SK-N-SH (cell line): ENCODE measurements at regions not wholly inside any gene's neighbourhood (a gene's known extent, or its start where the extent isn't known, plus 50 kb on each side); places are given as distances from the start of the nearest gene placed in this dataset.

Experiments used
- CTCF ChIA-PET: fragments of 300-600, 350-600 bp; formaldehyde crosslinking; extraction: SDS; loops from one replicate; lab custom pipeline; 2021; lab: Yijun Ruan, JAX
- POLR2A ChIA-PET: fragments of 350-600 bp; sonication (Branson Sonifier 250); formaldehyde crosslinking; extraction: SDS; loops from one replicate; lab custom pipeline; 2020; ENCODE audit warnings: antibody characterized with exemption, inconsistent platforms; lab: Yijun Ruan, JAX
- DNase-seq: peaks from one replicate; pipeline ENCODE4 v3.0.0; 2012
- H2AFZ ChIP-seq: fragments of 200-600 bp; sonication (generic); 2 replicates; pipeline ENCODE4 v1.8.1; 2016; ENCODE audit warnings: antibody characterized with exemption, mild to moderate bottlenecking, low read depth
- H3F3A ChIP-seq: fragments of 200-600 bp; sonication (generic); replicated peaks from 2 replicates; pipeline ENCODE3; 2016; ENCODE audit warnings: antibody characterized with exemption, mild to moderate bottlenecking; ENCODE audit not compliant: insufficient read depth
- H3K27ac ChIP-seq, 2 experiments: fragments of 200-500 bp in 1 of 2; fragments of 200-600 bp in 1 of 2; sonication (Bioruptor generic) in 1 of 2; sonication (generic), shearing (Covaris generic) in 1 of 2; 2 replicates each; pipeline versions ENCODE4 v1.5.1 to v1.6.1; 2014 to 2016; ENCODE audit warnings: low read depth in 2 of 2, inconsistent platforms in 1 of 2, low read length in 1 of 2, mild to moderate bottlenecking in 1 of 2, mixed read lengths in 1 of 2
- H3K27me3 ChIP-seq: fragments of 200-600 bp; sonication (generic), shearing (Covaris generic); 2 replicates; pipeline ENCODE4 v1.6.1; 2016; ENCODE audit warnings: mixed run types; ENCODE audit not compliant: insufficient read depth
- H3K36me3 ChIP-seq, 2 experiments: fragments of 200-500 bp in 1 of 2; fragments of 200-600 bp in 1 of 2; sonication (Bioruptor generic) in 1 of 2; sonication (generic) in 1 of 2; replicated peaks in 1 of 2; 2 replicates each; pipeline versions ENCODE3 to v1.5.1; 2014 to 2016; ENCODE audit warnings: low read length in 1 of 2, mild to moderate bottlenecking in 1 of 2; ENCODE audit not compliant: insufficient read depth in 2 of 2, control insufficient read depth in 1 of 2
- H3K4me1 ChIP-seq, 2 experiments: fragments of 200-500 bp in 1 of 2; fragments of 200-600 bp in 1 of 2; sonication (Bioruptor generic) in 1 of 2; sonication (generic), shearing (Covaris generic) in 1 of 2; 2 replicates each; pipeline versions ENCODE4 v1.5.1 to v1.6.1; 2014 to 2016; ENCODE audit warnings: low read depth in 1 of 2, low read length in 1 of 2, mixed run types in 1 of 2; ENCODE audit not compliant: insufficient read depth in 2 of 2, control insufficient read depth in 1 of 2
- H3K4me2 ChIP-seq: fragments of 200-600 bp; sonication (generic), shearing (Covaris generic); 2 replicates; pipeline ENCODE4 v1.6.1; 2017; ENCODE audit warnings: mixed run types
- H3K4me3 ChIP-seq, 2 experiments: fragments of 200-500 bp in 1 of 2; fragments of 200-600 bp in 1 of 2; sonication (Bioruptor generic) in 1 of 2; sonication (generic), shearing (Covaris generic) in 1 of 2; 2 replicates each; pipeline versions ENCODE4 v1.5.1 to v1.8.1; 2014 to 2016; ENCODE audit warnings: low read depth in 2 of 2, inconsistent platforms in 1 of 2, low read length in 1 of 2, mild to moderate bottlenecking in 1 of 2, mixed read lengths in 1 of 2, moderate library complexity in 1 of 2
- H3K79me2 ChIP-seq: fragments of 200-600 bp; sonication (generic); 2 replicates; pipeline ENCODE4 v1.8.1; 2017; ENCODE audit warnings: mild to moderate bottlenecking; ENCODE audit not compliant: insufficient read depth
- H3K9ac ChIP-seq: fragments of 200-600 bp; sonication (generic); 2 replicates; pipeline ENCODE4 v1.6.1; 2017; ENCODE audit warnings: mixed run types
- H3K9me2 ChIP-seq: fragments of 200-600 bp; sonication (generic); 2 replicates; pipeline ENCODE4 v1.6.1; 2017; ENCODE audit warnings: mixed run types
- H3K9me3 ChIP-seq: fragments of 200-600 bp; sonication (generic); 2 replicates; pipeline ENCODE4 v1.6.1; 2017; ENCODE audit warnings: mixed run types, mild to moderate bottlenecking, moderate library complexity
- H4K20me1 ChIP-seq: fragments of 200-600 bp; sonication (generic); 2 replicates; pipeline ENCODE4 v1.6.1; 2017; ENCODE audit warnings: mild to moderate bottlenecking, mixed run types; ENCODE audit not compliant: insufficient read depth
- ELF1 ChIP-seq: IDR thresholded peaks from 2 replicates; pipeline ENCODE4 v1.4.0; 2012
- EZH2phosphoT487 ChIP-seq: fragments of 200-600 bp; sonication (generic); IDR thresholded peaks from 2 replicates; pipeline ENCODE4 v1.6.1; 2017; ENCODE audit warnings: low read depth, mixed run types, mild to moderate bottlenecking, antibody characterized with exemption, moderate library complexity, borderline replicate concordance
- FOSL2 ChIP-seq: IDR thresholded peaks from 2 replicates; pipeline ENCODE4 v1.4.0; 2012; ENCODE audit warnings: low read depth, mild to moderate bottlenecking, moderate library complexity, borderline replicate concordance
- FOXJ3 ChIP-seq: sonication (generic); formaldehyde crosslinking; IDR thresholded peaks from 2 replicates; pipeline ENCODE4 v1.5.1; 2020; ENCODE audit warnings: mild to moderate bottlenecking, missing genetic modification reagents
- FOXM1 ChIP-seq: IDR thresholded peaks from 2 replicates; pipeline ENCODE4 v1.4.0; 2012; ENCODE audit warnings: low read depth, mild to moderate bottlenecking
- GABPA ChIP-seq: IDR thresholded peaks from 2 replicates; pipeline ENCODE4 v1.4.0; 2012; ENCODE audit warnings: low read depth, mild to moderate bottlenecking
- GATA2 ChIP-seq: sonication (generic); formaldehyde crosslinking; IDR thresholded peaks from 2 replicates; pipeline ENCODE4 v1.5.0; 2020; ENCODE audit warnings: mild to moderate bottlenecking, missing genetic modification reagents
- MXI1 ChIP-seq: IDR thresholded peaks from 2 replicates; pipeline ENCODE4 v1.6.1; 2012; ENCODE audit warnings: mild to moderate bottlenecking, low read depth, low read length, improper control_type of control experiment
- NFIC ChIP-seq: IDR thresholded peaks from 2 replicates; pipeline ENCODE4 v1.4.0; 2012; ENCODE audit warnings: borderline replicate concordance
- NRF1 ChIP-seq: IDR thresholded peaks from 2 replicates; pipeline ENCODE4 v1.6.1; 2012; ENCODE audit warnings: low read depth, mild to moderate bottlenecking, low read length
- POLR2AphosphoS5 ChIP-seq: IDR thresholded peaks from 2 replicates; pipeline ENCODE4 v1.6.1; 2012; ENCODE audit warnings: low read depth, low read length
- RFX5 ChIP-seq: IDR thresholded peaks from 2 replicates; pipeline ENCODE4 v1.6.1; 2012; ENCODE audit warnings: mild to moderate bottlenecking, improper control_type of control experiment, low read length
- SIN3A ChIP-seq: IDR thresholded peaks from 2 replicates; pipeline ENCODE4 v1.6.1; 2012; ENCODE audit warnings: low read depth, mild to moderate bottlenecking, low read length, moderate library complexity, borderline replicate concordance
- TAF1 ChIP-seq: IDR thresholded peaks from 2 replicates; pipeline ENCODE4 v1.6.1; 2012; ENCODE audit warnings: low read depth, mild to moderate bottlenecking, low read length, moderate library complexity, borderline replicate concordance
- TCF12 ChIP-seq: IDR thresholded peaks from 2 replicates; pipeline ENCODE4 v1.4.0; 2012
- YY1 ChIP-seq: IDR thresholded peaks from 2 replicates; pipeline ENCODE4 v1.4.0; 2012; ENCODE audit warnings: low read depth, mild to moderate bottlenecking
- WGBS: methylation state at CpG from one replicate; pipeline ENCODE4 v1.1.6; 2017; ENCODE audit warnings: low lambda C conversion rate; 5-methylcytosine and 5-hydroxymethylcytosine counted together
- TF ChIP-seq, protein P1 (sequence below): fragments of 150-350 bp; IDR thresholded peaks from 2 replicates; pipeline ENCODE4 v1.6.1; 2017; ENCODE audit warnings: antibody characterized with exemption, low read length, low read depth, borderline replicate concordance
- TF ChIP-seq, protein P2 (sequence below): IDR thresholded peaks from 2 replicates; pipeline ENCODE4 v1.4.0; 2012; ENCODE audit warnings: low read depth, borderline replicate concordance
- TF ChIP-seq, protein P3 (sequence below): IDR thresholded peaks from 2 replicates; pipeline ENCODE4 v1.4.0; 2012; ENCODE audit warnings: low read depth, borderline replicate concordance
- TF ChIP-seq, protein P4 (sequence below): IDR thresholded peaks from 2 replicates; pipeline ENCODE4 v1.6.1; 2012; ENCODE audit warnings: mild to moderate bottlenecking, low read depth, low read length, moderate library complexity
- TF ChIP-seq, protein P5 (sequence below): IDR thresholded peaks from 2 replicates; pipeline ENCODE4 v1.4.0; 2012; ENCODE audit warnings: low read depth

DNA sequence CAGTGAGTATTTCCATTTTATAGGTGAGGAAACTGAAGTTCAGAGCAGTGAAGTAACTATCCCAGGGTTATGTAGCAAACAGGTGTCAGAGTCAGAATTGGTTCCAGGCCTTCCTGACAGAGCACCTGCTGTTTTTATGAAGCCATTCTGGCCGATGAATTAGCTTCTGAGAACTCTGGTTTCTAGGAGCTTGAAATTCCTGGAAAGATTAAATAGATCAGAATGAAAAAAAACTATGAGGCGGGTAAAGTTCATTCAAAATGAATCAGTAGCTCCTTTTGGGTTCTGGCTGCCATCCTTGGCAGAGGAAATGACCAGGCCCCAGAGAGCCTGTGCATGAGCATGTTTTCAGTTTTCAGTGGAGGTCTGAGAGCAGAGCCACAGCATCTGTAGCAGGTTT, 59.3 kb upstream of the CFAP161 start:
- WGBS: 19% methylated on average over 2 of the region's 2 CpGs
- H3K9ac ChIP-seq: no peak overlapping the region
- H3K4me2 ChIP-seq: no peak overlapping the region
- no peaks in the 10 kb centered on the region for H3K9me3 ChIP-seq
- no peaks in the 10 kb centered on the region for H3K79me2 ChIP-seq
- no peaks in the 10 kb centered on the region for H3K36me3 ChIP-seq
- H4K20me1 ChIP-seq: no peaks in the 10 kb centered on the region
- H3K9me2 ChIP-seq: no peaks in the 10 kb centered on the region
- no peak for DNase-seq
- H3K4me1 ChIP-seq: no peaks in the 10 kb centered on the region
- H3K27ac ChIP-seq: no peak overlapping the region
- H3K27me3 ChIP-seq: no peaks in the 10 kb centered on the region
- no peak for TF ChIP-seq RFX5
- TF ChIP-seq FOSL2: no peak
- TF ChIP-seq, protein P1, sequence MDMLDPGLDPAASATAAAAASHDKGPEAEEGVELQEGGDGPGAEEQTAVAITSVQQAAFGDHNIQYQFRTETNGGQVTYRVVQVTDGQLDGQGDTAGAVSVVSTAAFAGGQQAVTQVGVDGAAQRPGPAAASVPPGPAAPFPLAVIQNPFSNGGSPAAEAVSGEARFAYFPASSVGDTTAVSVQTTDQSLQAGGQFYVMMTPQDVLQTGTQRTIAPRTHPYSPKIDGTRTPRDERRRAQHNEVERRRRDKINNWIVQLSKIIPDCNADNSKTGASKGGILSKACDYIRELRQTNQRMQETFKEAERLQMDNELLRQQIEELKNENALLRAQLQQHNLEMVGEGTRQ: no peak
- TF ChIP-seq TAF1: no peak
- no peak for TF ChIP-seq POLR2AphosphoS5
- no peak for TF ChIP-seq NFIC
- no peak for TF ChIP-seq YY1
- TF ChIP-seq FOXJ3 (CRISPR knock-in tag): no peak
- no peak for TF ChIP-seq NRF1
- no peak for TF ChIP-seq ELF1
- TF ChIP-seq, protein P2, sequence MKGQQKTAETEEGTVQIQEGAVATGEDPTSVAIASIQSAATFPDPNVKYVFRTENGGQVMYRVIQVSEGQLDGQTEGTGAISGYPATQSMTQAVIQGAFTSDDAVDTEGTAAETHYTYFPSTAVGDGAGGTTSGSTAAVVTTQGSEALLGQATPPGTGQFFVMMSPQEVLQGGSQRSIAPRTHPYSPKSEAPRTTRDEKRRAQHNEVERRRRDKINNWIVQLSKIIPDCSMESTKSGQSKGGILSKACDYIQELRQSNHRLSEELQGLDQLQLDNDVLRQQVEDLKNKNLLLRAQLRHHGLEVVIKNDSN: no peak
- TF ChIP-seq, protein P3, sequence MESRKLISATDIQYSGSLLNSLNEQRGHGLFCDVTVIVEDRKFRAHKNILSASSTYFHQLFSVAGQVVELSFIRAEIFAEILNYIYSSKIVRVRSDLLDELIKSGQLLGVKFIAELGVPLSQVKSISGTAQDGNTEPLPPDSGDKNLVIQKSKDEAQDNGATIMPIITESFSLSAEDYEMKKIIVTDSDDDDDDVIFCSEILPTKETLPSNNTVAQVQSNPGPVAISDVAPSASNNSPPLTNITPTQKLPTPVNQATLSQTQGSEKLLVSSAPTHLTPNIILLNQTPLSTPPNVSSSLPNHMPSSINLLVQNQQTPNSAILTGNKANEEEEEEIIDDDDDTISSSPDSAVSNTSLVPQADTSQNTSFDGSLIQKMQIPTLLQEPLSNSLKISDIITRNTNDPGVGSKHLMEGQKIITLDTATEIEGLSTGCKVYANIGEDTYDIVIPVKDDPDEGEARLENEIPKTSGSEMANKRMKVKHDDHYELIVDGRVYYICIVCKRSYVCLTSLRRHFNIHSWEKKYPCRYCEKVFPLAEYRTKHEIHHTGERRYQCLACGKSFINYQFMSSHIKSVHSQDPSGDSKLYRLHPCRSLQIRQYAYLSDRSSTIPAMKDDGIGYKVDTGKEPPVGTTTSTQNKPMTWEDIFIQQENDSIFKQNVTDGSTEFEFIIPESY: no peak
- no peaks in the 10 kb centered on the region for H3F3A ChIP-seq
- POLR2A ChIA-PET: no interaction called here
- no peak overlapping the region for H3K4me3 ChIP-seq
- CTCF ChIA-PET: interaction anchor here (1.2 to 1.7 kb wide), 2 partner anchors 81 to 192 kb away, joined by 3 to 7 read pairs; no protein-coding TSS in a partner anchor
- no peak overlapping the region for H2AFZ ChIP-seq

DNA sequence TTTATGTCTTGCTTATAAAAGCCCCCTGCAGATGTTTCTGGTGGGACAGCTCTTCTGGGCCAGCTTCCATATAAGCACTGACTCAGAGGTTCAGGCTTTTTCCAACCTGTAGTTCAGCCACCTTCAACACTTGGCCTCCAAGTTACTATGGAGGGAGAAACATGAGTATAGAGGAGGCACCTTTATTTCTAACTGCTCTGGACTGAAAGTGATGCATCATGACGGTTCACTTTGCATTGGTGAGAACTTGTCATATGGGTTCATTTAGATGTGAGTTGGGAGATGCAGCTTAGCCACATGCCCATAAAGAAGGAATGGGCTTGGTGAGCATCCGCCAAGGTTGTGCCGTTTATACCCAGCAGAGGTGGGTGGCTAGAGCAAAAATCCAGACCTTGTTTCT, 58.8 kb upstream of the CFAP161 start:
- 59% methylated on average over 3 of the region's 3 CpGs for WGBS
- H3K4me1 ChIP-seq: no peaks in the 10 kb centered on the region
- no peaks in the 10 kb centered on the region for H3F3A ChIP-seq

More for the DNA sequence above, 58.8 kb upstream of the CFAP161 start:
- Histone ChIP-seq H3K27ac (no peak overlapping the region), H3K79me2 (no peaks in the 10 kb centered on the region), H3K4me3 (no peak overlapping the region), H3K4me2 (no peak overlapping the region)
- TF ChIP-seq, protein P4, sequence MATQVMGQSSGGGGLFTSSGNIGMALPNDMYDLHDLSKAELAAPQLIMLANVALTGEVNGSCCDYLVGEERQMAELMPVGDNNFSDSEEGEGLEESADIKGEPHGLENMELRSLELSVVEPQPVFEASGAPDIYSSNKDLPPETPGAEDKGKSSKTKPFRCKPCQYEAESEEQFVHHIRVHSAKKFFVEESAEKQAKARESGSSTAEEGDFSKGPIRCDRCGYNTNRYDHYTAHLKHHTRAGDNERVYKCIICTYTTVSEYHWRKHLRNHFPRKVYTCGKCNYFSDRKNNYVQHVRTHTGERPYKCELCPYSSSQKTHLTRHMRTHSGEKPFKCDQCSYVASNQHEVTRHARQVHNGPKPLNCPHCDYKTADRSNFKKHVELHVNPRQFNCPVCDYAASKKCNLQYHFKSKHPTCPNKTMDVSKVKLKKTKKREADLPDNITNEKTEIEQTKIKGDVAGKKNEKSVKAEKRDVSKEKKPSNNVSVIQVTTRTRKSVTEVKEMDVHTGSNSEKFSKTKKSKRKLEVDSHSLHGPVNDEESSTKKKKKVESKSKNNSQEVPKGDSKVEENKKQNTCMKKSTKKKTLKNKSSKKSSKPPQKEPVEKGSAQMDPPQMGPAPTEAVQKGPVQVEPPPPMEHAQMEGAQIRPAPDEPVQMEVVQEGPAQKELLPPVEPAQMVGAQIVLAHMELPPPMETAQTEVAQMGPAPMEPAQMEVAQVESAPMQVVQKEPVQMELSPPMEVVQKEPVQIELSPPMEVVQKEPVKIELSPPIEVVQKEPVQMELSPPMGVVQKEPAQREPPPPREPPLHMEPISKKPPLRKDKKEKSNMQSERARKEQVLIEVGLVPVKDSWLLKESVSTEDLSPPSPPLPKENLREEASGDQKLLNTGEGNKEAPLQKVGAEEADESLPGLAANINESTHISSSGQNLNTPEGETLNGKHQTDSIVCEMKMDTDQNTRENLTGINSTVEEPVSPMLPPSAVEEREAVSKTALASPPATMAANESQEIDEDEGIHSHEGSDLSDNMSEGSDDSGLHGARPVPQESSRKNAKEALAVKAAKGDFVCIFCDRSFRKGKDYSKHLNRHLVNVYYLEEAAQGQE: no peak
- TF ChIP-seq, protein P2: no peak
- TF ChIP-seq MXI1 (no peak), FOXJ3 (CRISPR knock-in tag) (no peak), TCF12 (no peak), EZH2phosphoT487 (no peak), GABPA (no peak), NFIC (no peak), SIN3A (no peak), POLR2AphosphoS5 (no peak), FOSL2 (no peak), FOXM1 (no peak), GATA2 (CRISPR knock-in tag) (no peak)
- TF ChIP-seq, protein P5, sequence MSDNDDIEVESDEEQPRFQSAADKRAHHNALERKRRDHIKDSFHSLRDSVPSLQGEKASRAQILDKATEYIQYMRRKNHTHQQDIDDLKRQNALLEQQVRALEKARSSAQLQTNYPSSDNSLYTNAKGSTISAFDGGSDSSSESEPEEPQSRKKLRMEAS: no peak
- TF ChIP-seq, all 33 proteins: peak for 0
- Histone ChIP-seq H3K9me2 (no peaks in the 10 kb centered on the region), H3K9ac (no peak overlapping the region), H2AFZ (no peak overlapping the region), H3K36me3 (no peaks in the 10 kb centered on the region), H3K27me3 (no peaks in the 10 kb centered on the region), H4K20me1 (no peaks in the 10 kb centered on the region), H3K9me3 (no peaks in the 10 kb centered on the region)
- DNase-seq: no peak
- ChIA-PET POLR2A (no interaction called here), CTCF (interaction anchor here (1.6 to 1.7 kb wide), 2 partner anchors 10 to 191 kb away, joined by 4 to 7 read pairs; no protein-coding TSS in a partner anchor)
